ENCODE measurements at regions not wholly inside any gene's neighbourhood (a gene's known extent, or its start where the extent isn't known, plus 50 kb on each side); places are given as distances from the start of the nearest gene placed in this dataset.

DNA sequence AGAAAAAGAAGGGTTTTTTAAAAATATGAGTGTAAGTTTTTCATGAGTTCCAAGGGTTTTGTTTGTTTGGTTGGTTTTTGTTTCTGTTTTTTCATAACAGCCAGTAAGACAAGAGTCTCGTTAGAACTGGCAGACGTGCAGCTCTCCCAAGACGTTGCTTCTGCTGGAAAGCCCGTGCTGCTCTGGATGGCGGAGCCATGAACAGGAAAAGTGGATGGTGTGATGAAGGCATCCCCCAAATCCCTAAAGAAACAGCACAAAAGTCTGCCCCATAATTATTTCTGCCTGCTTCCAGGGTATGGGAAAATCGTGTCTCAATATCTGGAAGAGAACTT, 157.9 kb upstream of the BACE2 start:
- no peaks in the 10 kb centered on the region for H3K27me3 ChIP-seq (ENCODE audit: control insufficient read depth in 1 of 2, insufficient read depth in 2 of 2, low read length in 2 of 2)
- no peaks in the 10 kb centered on the region for H3K36me3 ChIP-seq (ENCODE audit: control insufficient read depth in 1 of 2, insufficient read depth in 2 of 2, low read length in 2 of 2)
- H3K9ac ChIP-seq (ENCODE audit: low read depth in 1 of 2, low read length in 2 of 2), result no peak overlapping the region
- no peak overlapping the region for H3K27ac ChIP-seq (ENCODE audit: low read depth, low read length)
- no peaks in the 10 kb centered on the region for H3K9me3 ChIP-seq (ENCODE audit: control insufficient read depth in 1 of 2, low read length in 2 of 2)
- no peak overlapping the region for H3K4me3 ChIP-seq (ENCODE audit: low read depth in 1 of 2, low read length in 2 of 2)
- no peaks in the 10 kb centered on the region for H3K4me1 ChIP-seq (ENCODE audit: control insufficient read depth in 1 of 2, insufficient read depth in 2 of 2, low read length in 2 of 2)

DNA sequence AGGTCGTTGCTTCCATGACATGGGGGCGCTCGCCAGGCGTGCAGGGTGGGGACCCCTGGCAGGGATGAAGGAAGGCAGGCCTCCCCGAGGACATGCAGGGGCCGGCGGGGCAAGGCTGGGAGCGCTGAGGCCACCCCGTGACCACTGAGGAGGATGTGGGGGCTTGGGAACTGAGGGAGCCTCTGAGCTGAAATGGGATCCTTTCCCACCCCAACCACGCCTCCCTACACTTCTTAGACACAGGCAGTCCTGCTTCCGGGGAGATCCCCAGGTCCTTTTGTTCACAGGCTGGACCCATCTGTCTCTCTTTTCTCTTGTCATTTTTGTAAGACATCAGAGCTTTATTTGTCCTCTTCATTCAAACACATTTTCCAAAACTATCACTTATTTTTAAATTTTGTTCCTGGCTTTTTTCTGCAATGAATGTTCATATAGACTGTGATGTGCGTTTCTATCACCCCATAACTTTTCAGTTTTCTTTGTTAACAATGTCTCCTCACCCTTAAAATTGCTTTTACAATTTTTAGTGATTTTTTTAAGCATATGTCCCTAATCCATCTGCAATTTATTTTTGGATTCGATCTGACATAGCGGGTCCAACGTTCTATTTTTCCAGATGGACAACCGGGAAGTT, 156.7 kb upstream of the BACE2 start:
- no peaks in the 10 kb centered on the region for H3K9me3 ChIP-seq (ENCODE audit: control insufficient read depth in 1 of 2, low read length in 2 of 2)

GRCh38 chr21:41011951-41012366, 156.0 kb upstream of the BACE2 start:
- Histone ChIP-seq H3K27ac (ENCODE audit: low read depth, low read length) (no peak overlapping the region), H3K4me1 (ENCODE audit: control insufficient read depth in 1 of 2, insufficient read depth in 2 of 2, low read length in 2 of 2) (no peaks in the 10 kb centered on the region), H3K36me3 (ENCODE audit: control insufficient read depth in 1 of 2, insufficient read depth in 2 of 2, low read length in 2 of 2) (no peaks in the 10 kb centered on the region), H3K9ac (ENCODE audit: low read depth in 1 of 2, low read length in 2 of 2) (no peak overlapping the region), H3K9me3 (ENCODE audit: control insufficient read depth in 1 of 2, low read length in 2 of 2) (no peaks in the 10 kb centered on the region), H3K4me3 (ENCODE audit: low read depth in 1 of 2, low read length in 2 of 2) (no peak overlapping the region), H3K27me3 (ENCODE audit: control insufficient read depth in 1 of 2, insufficient read depth in 2 of 2, low read length in 2 of 2) (no peaks in the 10 kb centered on the region)

More for the DNA sequence above, 156.7 kb upstream of the BACE2 start:
- no peaks in the 10 kb centered on the region for H3K36me3 ChIP-seq (ENCODE audit: control insufficient read depth in 1 of 2, insufficient read depth in 2 of 2, low read length in 2 of 2)
- no peaks in the 10 kb centered on the region for H3K4me1 ChIP-seq (ENCODE audit: control insufficient read depth in 1 of 2, insufficient read depth in 2 of 2, low read length in 2 of 2)
- no peaks in the 10 kb centered on the region for H3K27me3 ChIP-seq (ENCODE audit: control insufficient read depth in 1 of 2, insufficient read depth in 2 of 2, low read length in 2 of 2)
- H3K27ac ChIP-seq (ENCODE audit: low read depth, low read length), result no peak overlapping the region
- H3K4me3 ChIP-seq (ENCODE audit: low read depth in 1 of 2, low read length in 2 of 2), result no peak overlapping the region
- no peak overlapping the region for H3K9ac ChIP-seq (ENCODE audit: low read depth in 1 of 2, low read length in 2 of 2)

DNA sequence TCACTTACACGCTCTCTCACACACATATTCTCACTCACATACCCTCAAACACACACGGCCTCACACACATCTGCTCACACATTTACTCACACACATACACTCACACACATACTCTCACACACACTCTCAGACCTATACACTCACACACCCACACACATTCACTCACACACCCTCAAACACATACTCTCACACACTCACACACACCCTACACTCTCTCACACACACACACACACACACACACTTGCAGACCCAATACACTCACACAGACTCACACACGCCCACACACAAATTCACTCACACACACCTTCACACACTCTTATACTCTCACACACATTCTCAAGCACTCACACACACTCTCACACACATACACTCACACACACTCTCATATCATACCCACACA, 155.5 kb upstream of the BACE2 start:
- Histone ChIP-seq H3K4me1 (ENCODE audit: control insufficient read depth in 1 of 2, insufficient read depth in 2 of 2, low read length in 2 of 2) (no peaks in the 10 kb centered on the region), H3K27me3 (ENCODE audit: control insufficient read depth in 1 of 2, insufficient read depth in 2 of 2, low read length in 2 of 2) (no peaks in the 10 kb centered on the region), H3K9me3 (ENCODE audit: control insufficient read depth in 1 of 2, low read length in 2 of 2) (no peaks in the 10 kb centered on the region), H3K4me3 (ENCODE audit: low read depth in 1 of 2, low read length in 2 of 2) (no peak overlapping the region), H3K36me3 (ENCODE audit: control insufficient read depth in 1 of 2, insufficient read depth in 2 of 2, low read length in 2 of 2) (no peaks in the 10 kb centered on the region), H3K9ac (ENCODE audit: low read depth in 1 of 2, low read length in 2 of 2) (no peak overlapping the region), H3K27ac (ENCODE audit: low read depth, low read length) (no peak overlapping the region)

DNA sequence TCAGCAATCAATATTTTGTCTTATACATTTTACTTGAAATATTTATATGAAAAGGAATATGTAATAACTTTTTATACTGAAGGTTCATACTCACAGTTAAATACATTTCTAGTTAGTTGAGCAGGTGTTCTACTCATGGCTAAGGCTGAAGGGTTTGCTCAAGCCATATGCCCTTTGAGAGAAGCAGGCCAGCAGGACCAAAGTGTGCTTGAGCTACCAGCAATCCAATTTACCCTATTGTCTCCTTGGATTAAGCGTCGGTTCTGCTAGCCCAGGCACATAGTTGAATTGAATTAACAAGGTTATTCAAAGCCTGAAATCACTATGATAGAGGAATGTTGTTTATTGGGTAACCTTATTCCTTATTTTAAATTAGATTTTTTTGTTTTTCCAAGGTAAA, 151.5 kb upstream of the BACE2 start:
- Histone ChIP-seq H3K9me3 (ENCODE audit: control insufficient read depth in 1 of 2, low read length in 2 of 2) (no peaks in the 10 kb centered on the region), H3K9ac (ENCODE audit: low read depth in 1 of 2, low read length in 2 of 2) (no peak overlapping the region), H3K4me1 (ENCODE audit: control insufficient read depth in 1 of 2, insufficient read depth in 2 of 2, low read length in 2 of 2) (no peaks in the 10 kb centered on the region), H3K27me3 (ENCODE audit: control insufficient read depth in 1 of 2, insufficient read depth in 2 of 2, low read length in 2 of 2) (no peaks in the 10 kb centered on the region), H3K36me3 (ENCODE audit: control insufficient read depth in 1 of 2, insufficient read depth in 2 of 2, low read length in 2 of 2) (no peaks in the 10 kb centered on the region), H3K4me3 (ENCODE audit: low read depth in 1 of 2, low read length in 2 of 2) (no peak overlapping the region), H3K27ac (ENCODE audit: low read depth, low read length) (no peak overlapping the region)

GRCh38 chr21:41018431-41018830, 149.5 kb upstream of the BACE2 start:
- Histone ChIP-seq H3K9me3 (ENCODE audit: control insufficient read depth in 1 of 2, low read length in 2 of 2) (no peaks in the 10 kb centered on the region), H3K4me3 (ENCODE audit: low read depth in 1 of 2, low read length in 2 of 2) (no peak overlapping the region), H3K4me1 (ENCODE audit: control insufficient read depth in 1 of 2, insufficient read depth in 2 of 2, low read length in 2 of 2) (no peaks in the 10 kb centered on the region), H3K27ac (ENCODE audit: low read depth, low read length) (no peak overlapping the region), H3K9ac (ENCODE audit: low read depth in 1 of 2, low read length in 2 of 2) (no peak overlapping the region), H3K27me3 (ENCODE audit: control insufficient read depth in 1 of 2, insufficient read depth in 2 of 2, low read length in 2 of 2) (no peaks in the 10 kb centered on the region), H3K36me3 (ENCODE audit: control insufficient read depth in 1 of 2, insufficient read depth in 2 of 2, low read length in 2 of 2) (no peaks in the 10 kb centered on the region)

- H3K27ac ChIP-seq (ENCODE audit: low read depth, low read length), result no peak overlapping the region
- H3K4me1 ChIP-seq (ENCODE audit: control insufficient read depth in 1 of 2, insufficient read depth in 2 of 2, low read length in 2 of 2), result no peaks in the 10 kb centered on the region
- no peaks in the 10 kb centered on the region for H3K27me3 ChIP-seq (ENCODE audit: control insufficient read depth in 1 of 2, insufficient read depth in 2 of 2, low read length in 2 of 2)
- no peaks in the 10 kb centered on the region for H3K36me3 ChIP-seq (ENCODE audit: control insufficient read depth in 1 of 2, insufficient read depth in 2 of 2, low read length in 2 of 2)
- H3K4me3 ChIP-seq (ENCODE audit: low read depth in 1 of 2, low read length in 2 of 2), result no peak overlapping the region
- H3K9me3 ChIP-seq (ENCODE audit: control insufficient read depth in 1 of 2, low read length in 2 of 2), result no peaks in the 10 kb centered on the region
- no peak overlapping the region for H3K9ac ChIP-seq (ENCODE audit: low read depth in 1 of 2, low read length in 2 of 2)
Observed at GRCh38 chr21:41023936-41024335, 144.0 kb upstream of the BACE2 start.

DNA sequence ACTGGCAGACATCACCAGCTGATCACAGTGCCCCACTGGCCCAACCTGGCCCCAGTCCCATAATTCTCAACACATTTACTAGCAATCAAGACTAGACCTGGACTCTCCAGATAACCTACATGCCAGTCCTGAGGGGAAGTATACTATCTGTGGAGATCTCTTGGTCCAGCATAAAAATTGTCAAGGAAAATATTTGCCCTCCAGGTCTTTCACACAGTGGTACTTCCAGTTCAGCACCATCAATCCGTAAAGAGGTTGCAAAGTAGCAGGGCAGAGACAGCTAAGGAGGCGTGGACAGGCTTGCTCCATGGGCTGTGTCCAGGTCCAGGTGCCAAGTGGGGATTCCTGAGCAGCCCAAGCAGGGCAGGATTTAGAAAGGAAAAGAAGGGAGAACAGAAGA, 143.6 kb upstream of the BACE2 start:
- H3K9ac ChIP-seq (ENCODE audit: low read depth in 1 of 2, low read length in 2 of 2), result no peak overlapping the region
- H3K27ac ChIP-seq (ENCODE audit: low read depth, low read length), result no peak overlapping the region
- no peaks in the 10 kb centered on the region for H3K9me3 ChIP-seq (ENCODE audit: control insufficient read depth in 1 of 2, low read length in 2 of 2)

DNA sequence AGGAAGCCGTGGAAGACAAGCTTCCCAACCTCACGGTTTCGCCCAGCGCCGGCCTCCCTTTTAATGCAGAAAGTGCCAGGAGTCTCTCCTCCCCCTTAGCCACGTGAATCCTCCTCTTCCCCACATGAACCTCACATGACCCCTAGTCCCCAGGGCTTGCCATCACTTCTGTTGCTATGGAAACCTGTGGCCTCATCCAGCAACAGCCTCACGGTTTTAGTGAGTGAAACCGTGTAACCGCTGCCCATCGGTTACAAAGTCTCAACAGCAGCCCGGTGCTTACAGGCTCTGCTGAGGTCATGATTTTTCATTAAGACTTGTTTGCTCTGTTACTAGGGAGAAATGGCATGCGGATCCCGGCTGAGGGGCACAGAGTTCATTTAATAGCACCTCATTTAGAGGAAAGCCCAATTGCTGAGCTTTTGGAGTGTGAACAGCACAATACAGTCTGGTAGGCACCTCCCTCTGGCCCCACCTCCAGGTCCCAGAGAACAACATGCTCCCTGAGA, 143.2 kb upstream of the BACE2 start:
- H3K4me1 ChIP-seq (ENCODE audit: control insufficient read depth in 1 of 2, insufficient read depth in 2 of 2, low read length in 2 of 2), result no peaks in the 10 kb centered on the region
- no peak overlapping the region for H3K9ac ChIP-seq (ENCODE audit: low read depth in 1 of 2, low read length in 2 of 2)
- no peaks in the 10 kb centered on the region for H3K9me3 ChIP-seq (ENCODE audit: control insufficient read depth in 1 of 2, low read length in 2 of 2)
- H3K4me3 ChIP-seq (ENCODE audit: low read depth in 1 of 2, low read length in 2 of 2), result no peak overlapping the region
- no peaks in the 10 kb centered on the region for H3K36me3 ChIP-seq (ENCODE audit: control insufficient read depth in 1 of 2, insufficient read depth in 2 of 2, low read length in 2 of 2)
- H3K27ac ChIP-seq (ENCODE audit: low read depth, low read length), result no peak overlapping the region
- no peaks in the 10 kb centered on the region for H3K27me3 ChIP-seq (ENCODE audit: control insufficient read depth in 1 of 2, insufficient read depth in 2 of 2, low read length in 2 of 2)

More for the DNA sequence above, 143.6 kb upstream of the BACE2 start:
- no peaks in the 10 kb centered on the region for H3K36me3 ChIP-seq (ENCODE audit: control insufficient read depth in 1 of 2, insufficient read depth in 2 of 2, low read length in 2 of 2)
- no peaks in the 10 kb centered on the region for H3K27me3 ChIP-seq (ENCODE audit: control insufficient read depth in 1 of 2, insufficient read depth in 2 of 2, low read length in 2 of 2)
- H3K4me1 ChIP-seq (ENCODE audit: control insufficient read depth in 1 of 2, insufficient read depth in 2 of 2, low read length in 2 of 2), result no peaks in the 10 kb centered on the region
- H3K4me3 ChIP-seq (ENCODE audit: low read depth in 1 of 2, low read length in 2 of 2), result no peak overlapping the region

GRCh38 chr21:41029571-41029970, 138.4 kb upstream of the BACE2 start:
- Histone ChIP-seq H3K27ac (ENCODE audit: low read depth, low read length) (no peak overlapping the region), H3K9me3 (ENCODE audit: control insufficient read depth in 1 of 2, low read length in 2 of 2) (no peaks in the 10 kb centered on the region), H3K4me3 (ENCODE audit: low read depth in 1 of 2, low read length in 2 of 2) (no peak overlapping the region), H3K36me3 (ENCODE audit: control insufficient read depth in 1 of 2, insufficient read depth in 2 of 2, low read length in 2 of 2) (no peaks in the 10 kb centered on the region), H3K9ac (ENCODE audit: low read depth in 1 of 2, low read length in 2 of 2) (no peak overlapping the region), H3K4me1 (ENCODE audit: control insufficient read depth in 1 of 2, insufficient read depth in 2 of 2, low read length in 2 of 2) (no peaks in the 10 kb centered on the region), H3K27me3 (ENCODE audit: control insufficient read depth in 1 of 2, insufficient read depth in 2 of 2, low read length in 2 of 2) (no peaks in the 10 kb centered on the region)
